Osteoblast (primary cell): ENCODE measurements at regions not wholly inside any gene's neighbourhood (a gene's known extent, or its start where the extent isn't known, plus 50 kb on each side); places are given as distances from the start of the nearest gene placed in this dataset.

Source experiments
- DNase-seq: peaks from one replicate; pipeline ENCODE4 v3.0.0; 2011; ENCODE audit warnings: low spot score, mixed read lengths; ENCODE audit not compliant: insufficient read length; ENCODE audit errors: missing footprints
- H2AFZ ChIP-seq: 2 replicates; pipeline ENCODE4 v1.6.0; 2011; ENCODE audit warnings: mild to moderate bottlenecking, low read length
- H3K27ac ChIP-seq: 2 replicates; pipeline ENCODE4 v1.5.1; 2011; ENCODE audit warnings: mild to moderate bottlenecking, low read depth, low read length, moderate library complexity
- H3K27me3 ChIP-seq: 2 replicates; pipeline ENCODE4 v1.6.0; 2012; ENCODE audit warnings: mild to moderate bottlenecking, control low read depth, inconsistent platforms, low read length, moderate library complexity; ENCODE audit not compliant: insufficient read depth
- H3K36me3 ChIP-seq: 2 replicates; pipeline ENCODE4 v1.5.1; 2011; ENCODE audit warnings: mild to moderate bottlenecking, low read length, control low read depth, moderate library complexity; ENCODE audit not compliant: insufficient read depth
- H3K4me1 ChIP-seq: 2 replicates; pipeline ENCODE4 v1.5.1; 2011; ENCODE audit warnings: mild to moderate bottlenecking, low read length, control low read depth, moderate library complexity; ENCODE audit not compliant: insufficient read depth
- H3K4me2 ChIP-seq: 2 replicates; pipeline ENCODE4 v1.6.0; 2011; ENCODE audit warnings: mild to moderate bottlenecking, low read length; ENCODE audit not compliant: insufficient read depth
- H3K4me3 ChIP-seq: fragments of 200-600 bp; sonication (generic); 3 replicates; pipeline ENCODE4 v1.5.1; 2012; ENCODE audit warnings: mild to moderate bottlenecking, low read length, inconsistent platforms; ENCODE audit not compliant: insufficient read depth
- H3K79me2 ChIP-seq: 2 replicates; pipeline ENCODE4 v1.6.0; 2012; ENCODE audit warnings: mild to moderate bottlenecking, low read length, control low read depth, inconsistent platforms; ENCODE audit not compliant: insufficient read depth
- H3K9me3 ChIP-seq: 2 replicates; pipeline ENCODE4 v1.5.1; 2011; ENCODE audit warnings: low read depth, low read length, control low read depth
- H4K20me1 ChIP-seq: 2 replicates; pipeline ENCODE4 v1.6.0; 2012; ENCODE audit warnings: mild to moderate bottlenecking, low read length, control low read depth; ENCODE audit not compliant: insufficient read depth
- TF ChIP-seq, protein P1 (sequence below): IDR thresholded peaks from 2 replicates; pipeline ENCODE4 v1.5.1; 2011; ENCODE audit warnings: mild to moderate bottlenecking, low read depth, low read length, moderate library complexity; ENCODE audit errors: extremely low read depth

DNA sequence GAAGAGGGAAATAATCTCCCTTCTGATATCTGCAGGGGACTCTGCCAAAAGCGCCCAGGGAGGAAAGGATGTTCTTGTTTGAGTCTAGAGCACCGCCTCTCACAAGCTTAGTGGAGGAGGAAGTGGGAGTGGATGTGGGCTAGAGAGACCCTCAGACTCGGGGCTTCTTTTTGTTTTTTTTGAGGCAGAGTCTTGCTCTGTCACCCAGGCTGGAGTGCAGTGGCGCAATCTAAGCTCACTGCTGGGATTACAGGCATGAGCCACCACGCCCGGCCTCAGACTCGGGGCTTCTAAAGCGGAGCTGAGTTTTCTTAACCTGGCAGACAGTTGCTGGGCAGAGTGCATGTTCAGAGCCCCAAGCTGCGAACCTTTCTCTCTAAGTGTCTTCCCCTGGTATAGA lies 310.8 kb downstream of the BMP7 start:
- H3K4me2 ChIP-seq: no peak overlapping the region
- H4K20me1 ChIP-seq: no peaks in the 10 kb centered on the region
- no peaks in the 10 kb centered on the region for H3K27me3 ChIP-seq
- no peak overlapping the region for H2AFZ ChIP-seq
- no peaks in the 10 kb centered on the region for H3K9me3 ChIP-seq
- H3K4me1 ChIP-seq: no peaks in the 10 kb centered on the region
- H3K4me3 ChIP-seq: no peak overlapping the region
- TF ChIP-seq, protein P1, sequence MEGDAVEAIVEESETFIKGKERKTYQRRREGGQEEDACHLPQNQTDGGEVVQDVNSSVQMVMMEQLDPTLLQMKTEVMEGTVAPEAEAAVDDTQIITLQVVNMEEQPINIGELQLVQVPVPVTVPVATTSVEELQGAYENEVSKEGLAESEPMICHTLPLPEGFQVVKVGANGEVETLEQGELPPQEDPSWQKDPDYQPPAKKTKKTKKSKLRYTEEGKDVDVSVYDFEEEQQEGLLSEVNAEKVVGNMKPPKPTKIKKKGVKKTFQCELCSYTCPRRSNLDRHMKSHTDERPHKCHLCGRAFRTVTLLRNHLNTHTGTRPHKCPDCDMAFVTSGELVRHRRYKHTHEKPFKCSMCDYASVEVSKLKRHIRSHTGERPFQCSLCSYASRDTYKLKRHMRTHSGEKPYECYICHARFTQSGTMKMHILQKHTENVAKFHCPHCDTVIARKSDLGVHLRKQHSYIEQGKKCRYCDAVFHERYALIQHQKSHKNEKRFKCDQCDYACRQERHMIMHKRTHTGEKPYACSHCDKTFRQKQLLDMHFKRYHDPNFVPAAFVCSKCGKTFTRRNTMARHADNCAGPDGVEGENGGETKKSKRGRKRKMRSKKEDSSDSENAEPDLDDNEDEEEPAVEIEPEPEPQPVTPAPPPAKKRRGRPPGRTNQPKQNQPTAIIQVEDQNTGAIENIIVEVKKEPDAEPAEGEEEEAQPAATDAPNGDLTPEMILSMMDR: no peak
- DNase-seq: no peak
- no peaks in the 10 kb centered on the region for H3K79me2 ChIP-seq
- H3K27ac ChIP-seq: no peak overlapping the region
- H3K36me3 ChIP-seq: no peaks in the 10 kb centered on the region

DNA sequence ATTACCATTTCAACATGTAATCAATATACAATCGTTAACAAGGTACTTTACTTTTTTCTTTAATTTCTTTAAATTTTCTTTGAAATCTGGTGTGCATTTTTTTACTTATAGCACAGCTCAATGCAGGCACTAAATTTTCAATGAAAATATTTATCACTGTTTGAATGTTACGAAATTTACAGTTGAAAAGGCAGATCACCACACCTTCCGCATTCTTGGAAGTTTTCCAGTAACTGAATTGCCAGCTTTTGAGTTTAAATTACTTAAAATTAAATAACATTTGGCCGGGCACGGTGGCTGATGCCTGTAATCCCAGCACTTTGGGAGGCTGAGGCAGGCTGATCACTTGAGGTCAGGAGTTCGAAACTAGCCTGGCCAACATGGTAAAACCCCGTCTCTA lies 309.9 kb downstream of the BMP7 start:
- H3K4me3 ChIP-seq: no peak overlapping the region
- no peak overlapping the region for H3K27ac ChIP-seq
- H2AFZ ChIP-seq: no peak overlapping the region
- H3K27me3 ChIP-seq: no peaks in the 10 kb centered on the region
- no peaks in the 10 kb centered on the region for H3K9me3 ChIP-seq
- DNase-seq: no peak
- TF ChIP-seq, protein P1: no peak
- no peak overlapping the region for H3K4me2 ChIP-seq
- H3K4me1 ChIP-seq: no peaks in the 10 kb centered on the region
- H3K36me3 ChIP-seq: no peaks in the 10 kb centered on the region
- H3K79me2 ChIP-seq: no peaks in the 10 kb centered on the region
- no peaks in the 10 kb centered on the region for H4K20me1 ChIP-seq

DNA sequence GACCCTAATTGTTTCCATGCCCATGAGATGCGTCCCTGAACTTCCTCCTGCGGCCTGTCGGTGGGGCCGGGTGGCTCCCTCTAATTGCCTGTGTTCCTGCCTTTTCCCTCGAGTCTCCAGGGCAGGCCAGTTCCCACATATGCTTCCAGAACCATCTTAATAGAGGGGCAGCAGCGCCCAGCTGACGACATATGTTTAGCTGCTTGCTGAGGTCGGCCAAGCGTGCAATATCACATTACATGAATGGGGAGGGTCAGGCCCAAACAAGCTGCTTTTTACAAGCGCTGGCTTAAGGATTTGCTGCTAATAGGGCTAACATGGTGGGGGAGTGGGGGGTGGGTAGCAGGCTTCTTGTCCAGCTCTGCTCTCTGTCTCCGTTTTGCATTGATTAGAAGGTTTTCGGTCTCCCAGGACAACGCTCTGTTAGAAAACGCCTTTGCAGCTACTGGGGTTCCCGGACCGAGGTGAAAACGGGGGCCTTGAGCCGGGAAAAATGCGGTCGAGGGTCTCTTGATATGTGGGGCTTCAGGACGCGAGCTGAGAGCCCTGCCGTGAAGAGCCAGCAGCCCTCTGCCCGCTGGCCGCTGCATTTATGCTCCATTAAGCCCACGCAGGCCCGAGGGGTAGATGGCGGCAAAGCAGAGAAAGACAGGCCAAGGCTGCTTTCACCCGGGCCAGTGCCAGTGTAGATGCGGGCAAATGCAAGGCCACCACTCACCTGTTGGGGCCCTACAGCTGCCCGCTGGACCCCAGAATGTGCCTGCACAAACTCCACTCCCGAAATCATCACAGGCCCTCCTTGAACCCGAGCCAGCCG lies 308.5 kb downstream of the BMP7 start:
- Histone ChIP-seq H3K4me3 (no peak overlapping the region), H3K79me2 (no peaks in the 10 kb centered on the region), H3K4me2 (no peak overlapping the region), H4K20me1 (no peaks in the 10 kb centered on the region), H2AFZ (no peak overlapping the region), H3K27ac (no peak overlapping the region), H3K4me1 (no peaks in the 10 kb centered on the region), H3K27me3 (no peaks in the 10 kb centered on the region), H3K36me3 (no peaks in the 10 kb centered on the region), H3K9me3 (no peaks in the 10 kb centered on the region)
- TF ChIP-seq, protein P1: no peak
- no peak for DNase-seq

DNA sequence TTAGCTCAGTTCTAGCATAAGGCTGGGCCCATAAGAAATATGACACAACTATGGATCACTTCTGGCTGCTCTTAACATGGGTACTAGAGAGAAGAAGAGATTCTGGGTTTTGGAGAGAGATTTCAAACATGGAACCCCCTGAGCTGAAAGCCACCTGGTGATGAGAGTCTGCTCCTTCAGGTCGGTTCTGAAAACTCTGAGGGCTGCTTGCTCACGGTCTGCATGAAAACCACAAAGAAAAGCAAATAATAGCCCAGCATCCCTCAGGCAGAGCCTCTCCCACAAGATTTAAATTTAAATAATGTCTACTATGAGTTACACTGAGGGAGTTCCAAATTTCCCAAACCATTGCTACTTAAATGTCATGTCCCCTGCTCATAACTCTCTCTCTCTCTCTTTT lies 301.5 kb downstream of the BMP7 start:
- Histone ChIP-seq H3K27me3 (no peaks in the 10 kb centered on the region), H4K20me1 (no peaks in the 10 kb centered on the region), H3K4me3 (no peak overlapping the region), H2AFZ (no peak overlapping the region), H3K36me3 (no peaks in the 10 kb centered on the region), H3K4me2 (no peak overlapping the region), H3K79me2 (no peaks in the 10 kb centered on the region), H3K9me3 (no peaks in the 10 kb centered on the region), H3K4me1 (no peaks in the 10 kb centered on the region), H3K27ac (no peak overlapping the region)
- no peak for DNase-seq
- TF ChIP-seq, protein P1: no peak
